Pancreas (tissue), 10 donors: ENCODE measurements at regions not wholly inside any gene's neighbourhood (a gene's known extent, or its start where the extent isn't known, plus 50 kb on each side); places are given as distances from the start of the nearest gene placed in this dataset.
A peak's percentile ranks its signal among the peaks of the same experiment; 100 is the strongest.

Source experiments
- ATAC-seq, 4 donors: fragments of 200-7000 bp; cut with Tn5 transposase; one replicate each; pipeline versions ENCODE4 v1.8.0 to v1.9.1; 2020; ENCODE audit warnings: mild to moderate bottlenecking in 4 of 4, moderate library complexity in 4 of 4
- DNase-seq, 6 donors: peaks; one replicate each; pipeline ENCODE4 v3.0.0-alpha.2; 2020
- FAIRE-seq: peaks from 2 replicates; lab custom pipeline; 2012; peaks lifted over from hg19 to GRCh38; lab: Jason Lieb, UNC
- H3K27ac ChIP-seq, 4 donors: fragments of 200-600 bp; sonication (generic); 1 replicate in 3 of 4; 2 replicates in 1 of 4; pipeline versions ENCODE4 v1.5.0 to v1.8.0; 2020
- H3K27me3 ChIP-seq, 4 donors: fragments of 200-600 bp; one replicate each; pipeline ENCODE4 v1.8.0; 2021
- H3K36me3 ChIP-seq, 3 donors: fragments of 200-600 bp; sonication (generic) in 1 of 3; one replicate each; pipeline versions ENCODE4 v1.5.0 to v1.8.0; 2020 to 2021
- H3K4me1 ChIP-seq, 3 donors: fragments of 200-600 bp; one replicate each; pipeline ENCODE4 v1.8.0; 2021
- H3K4me3 ChIP-seq, 4 donors: fragments of 200-600 bp; sonication (generic) in 2 of 4; one replicate each; pipeline versions ENCODE4 v1.5.0 to v1.8.0; 2020 to 2021
- H3K9me3 ChIP-seq, 4 donors: fragments of 200-600 bp; one replicate each; pipeline ENCODE4 v1.8.0; 2021
- CTCF ChIP-seq, 4 donors: fragments of 200-600 bp; sonication (generic) in 3 of 4; IDR thresholded peaks; one replicate each; pipeline versions ENCODE4 v1.5.0 to v1.8.0; 2021; ENCODE audit warnings: antibody characterized with exemption in 4 of 4
- WGBS, 2 donors: extraction: QIAGEN DNeasy Blood & Tissue Kit; methylation state at CpG; one replicate each; pipeline ENCODE4 v1.1.7; 2013; 5-methylcytosine and 5-hydroxymethylcytosine counted together
- intact Hi-C, 3 donors: fragments of 100-400 bp; cut with DNase I; formaldehyde crosslinking; loops; one replicate each; pipeline versions ENCODE4 v1.11.1 to v1.14.2; 2022
- donor health status: healthy with polysubstance abuse.
- donor health status: DM: no; HTN: no; CAD: no; lungs with moderate emphysema.
- donor health status: DM: no; HTN: no; CAD: no.
- donor health status: control.
- donor health status: control.
- donor health status: Bipolar disorder and iron deficiency.
- donor health status: DM: yes; HTN: yes; CAD: no.
- donor health status: DM: no; HTN: no; CAD: no.
- donor health status: DM: no; HTN: no; CAD: no.
- donor health status: DM: yes; HTN: yes; CAD: no.

GRCh38 chr1:50343323-50343722, 79.9 kb downstream of the DMRTA2 start:
- peaks cover 0 to 3% (median 0%) of the 10 kb centered on the region in 4 donors for H3K27me3 ChIP-seq
- 53 to 58% methylated on average over 5 of the region's 5 CpGs for WGBS, 2 donors
- H3K9me3 ChIP-seq, result no peaks in the 10 kb centered on the region
- H3K36me3 ChIP-seq, result no peaks in the 10 kb centered on the region
- intact Hi-C loops, result no loop called here
- no peak for ATAC-seq
- no peak for DNase-seq
- no peaks in the 10 kb centered on the region for H3K4me1 ChIP-seq
- no peak for FAIRE-seq
- no peak overlapping the region for H3K27ac ChIP-seq
- H3K4me3 ChIP-seq, result no peak overlapping the region
- TF ChIP-seq CTCF (IDR thresholded peaks at IDR 0.05), result no peak

- no peaks in the 10 kb centered on the region for H3K36me3 ChIP-seq
- ATAC-seq, result no peak
- H3K27me3 ChIP-seq, result peaks cover 0 to 3% (median 0%) of the 10 kb centered on the region in 4 donors
- TF ChIP-seq CTCF (IDR thresholded peaks at IDR 0.05), result no peak
- H3K9me3 ChIP-seq, result no peaks in the 10 kb centered on the region
- H3K4me1 ChIP-seq, result no peaks in the 10 kb centered on the region
- no peak for DNase-seq
- no peak for FAIRE-seq
- intact Hi-C loops, result no loop called here
- no peak overlapping the region for H3K27ac ChIP-seq
- H3K4me3 ChIP-seq, result no peak overlapping the region
Measured at GRCh38 chr1:50342525-50342924, 80.7 kb downstream of the DMRTA2 start.

- intact Hi-C loops, result no loop called here
- TF ChIP-seq CTCF (IDR thresholded peaks at IDR 0.05), result no peak
- no peak overlapping the region for H3K4me3 ChIP-seq
- DNase-seq, result no peak
- no peak for FAIRE-seq
- H3K9me3 ChIP-seq, result no peaks in the 10 kb centered on the region
- 41 to 55% methylated on average over 5 of the region's 5 CpGs for WGBS, 2 donors
- H3K27ac ChIP-seq, result no peak overlapping the region
- no peak for ATAC-seq
- no peaks in the 10 kb centered on the region for H3K36me3 ChIP-seq
- H3K4me1 ChIP-seq, result no peaks in the 10 kb centered on the region
- H3K27me3 ChIP-seq, result peaks cover 0 to 8% (median 0%) of the 10 kb centered on the region in 4 donors
Measured at GRCh38 chr1:50335036-50335435, 88.2 kb downstream of the DMRTA2 start.

GRCh38 chr1:50333595-50333974, 89.7 kb downstream of the DMRTA2 start:
- no peak overlapping the region for H3K27ac ChIP-seq
- no peak for FAIRE-seq
- H3K9me3 ChIP-seq, result no peaks in the 10 kb centered on the region
- no peaks in the 10 kb centered on the region for H3K36me3 ChIP-seq
- peak; percentile 19 to 89 (median 60) for DNase-seq
- 7 to 9% methylated on average over 13 to 37 of the region's 37 CpGs for WGBS, 2 donors
- peaks cover 0 to 5% (median 0%) of the 10 kb centered on the region in 4 donors for H3K27me3 ChIP-seq
- ATAC-seq, result peak; percentile 79 to 94 (median 92)
- peak overlapping the region in 3 of 4 donors; percentile 23 to 53 (median 26) for H3K4me3 ChIP-seq
- intact Hi-C loops, result no loop called here
- TF ChIP-seq CTCF (IDR thresholded peaks at IDR 0.05), result peak; percentile 35 to 50 (median 40)
- no peaks in the 10 kb centered on the region for H3K4me1 ChIP-seq

GRCh38 chr1:50332941-50333594, 90.2 kb downstream of the DMRTA2 start:
- DNase-seq (peak; percentile 30 to 92 (median 62)), FAIRE-seq (no peak), ATAC-seq (peak; percentile 91 to 97 (median 95))
- H3K27ac ChIP-seq, result no peak overlapping the region
- H3K4me3 ChIP-seq, result peak overlapping the region; percentile 1 to 53 (median 24)
- intact Hi-C loops, result no loop called here
- 1 to 3% methylated on average over 53 to 56 of the region's 56 CpGs for WGBS, 2 donors
- H3K9me3 ChIP-seq, result no peaks in the 10 kb centered on the region
- H3K36me3 ChIP-seq, result no peaks in the 10 kb centered on the region
- peak; percentile 59 to 91 (median 86) for TF ChIP-seq CTCF (IDR thresholded peaks at IDR 0.05)
- H3K4me1 ChIP-seq, result no peaks in the 10 kb centered on the region
- peaks cover 0 to 5% (median 0%) of the 10 kb centered on the region in 4 donors for H3K27me3 ChIP-seq
